Activated T-cell treated with anti-CD3 and anti-CD28 coated beads, Interleukin-2, amount 50 U/mL, for 48 hours (primary cell): ENCODE measurements at regions not wholly inside any gene's neighbourhood (a gene's known extent, or its start where the extent isn't known, plus 50 kb on each side); places are given as distances from the start of the nearest gene placed in this dataset.
"Not testable (repeated sequence)": the region's sequence is repeated elsewhere in the genome, so short reads cannot be mapped to it uniquely, and the experiment has no call there.

Experiments
- DNase-seq, 2 experiments: peaks; one replicate each; pipeline ENCODE4 v3.0.0-alpha.2; 2020

DNA sequence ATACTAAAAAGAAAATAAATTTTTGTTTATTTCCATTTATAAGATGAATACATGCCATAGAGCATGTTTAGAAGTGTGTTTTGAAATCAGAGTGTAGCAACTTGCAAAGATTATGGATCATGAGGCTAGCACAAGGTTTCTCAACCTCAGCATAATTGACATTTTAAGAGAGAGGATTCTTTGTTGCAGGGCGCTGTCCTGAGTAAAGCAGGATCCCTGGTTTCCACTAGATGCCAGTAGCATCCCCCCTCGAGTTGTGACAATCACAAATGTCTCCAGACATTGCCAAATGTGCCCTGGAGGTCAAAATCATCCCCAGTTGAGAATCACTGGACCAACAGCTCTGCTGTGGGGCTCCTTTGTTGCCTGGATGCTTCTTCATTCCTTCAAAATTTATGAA is 128.5 kb upstream of the RBMS3 start:
- DNase-seq = no peak

DNA sequence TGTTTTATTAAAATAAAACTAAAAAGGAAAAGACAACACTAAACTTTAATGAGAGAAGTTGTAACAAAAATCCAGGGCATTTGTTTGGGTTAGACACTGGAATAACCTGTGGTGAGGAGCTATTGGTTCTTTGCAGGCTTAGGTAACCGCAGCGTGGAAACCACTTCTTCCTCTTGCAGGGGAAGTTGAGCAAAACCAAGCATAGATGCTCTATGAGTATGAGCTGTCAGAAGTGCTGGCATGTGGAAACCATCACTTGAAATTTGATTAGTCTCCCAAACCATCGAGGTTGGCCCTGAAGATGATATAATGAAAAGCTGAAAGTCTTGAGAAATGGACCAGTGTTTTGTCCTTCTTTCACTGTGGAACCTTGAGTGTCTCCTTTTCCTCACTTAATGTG is 127.1 kb upstream of the RBMS3 start:
- peak; percentile 36 to 42 for DNase-seq

DNA sequence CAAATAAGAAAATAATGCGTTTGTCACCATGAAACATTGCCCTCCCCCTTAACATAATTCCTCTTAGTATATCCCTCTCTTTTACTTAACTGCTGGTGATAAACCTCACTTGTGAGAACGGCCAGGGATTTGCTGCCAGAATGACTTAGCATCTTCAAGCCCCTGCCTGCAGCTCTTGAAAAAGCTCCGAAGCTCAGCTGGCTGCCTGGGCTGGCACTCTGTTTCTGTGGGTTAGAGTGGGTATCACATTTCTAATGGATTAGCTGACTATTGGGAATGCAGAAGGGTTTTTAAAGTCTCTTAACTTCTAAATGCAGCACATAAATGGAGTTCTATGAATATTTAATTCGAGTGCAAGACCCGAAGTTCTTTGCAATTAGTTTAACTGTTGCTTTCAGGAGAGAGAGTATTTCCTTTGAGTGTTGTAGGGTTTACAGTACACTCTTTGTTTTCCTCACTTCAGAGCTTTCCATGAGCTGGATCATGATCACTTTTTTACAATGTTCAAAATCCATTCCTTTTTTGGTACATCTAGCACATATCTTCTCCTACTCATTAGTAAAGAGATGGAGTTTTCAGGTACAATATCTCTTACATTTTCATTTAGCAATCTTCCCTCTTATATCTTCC is 124.7 kb upstream of the RBMS3 start:
- no peak for DNase-seq

DNA sequence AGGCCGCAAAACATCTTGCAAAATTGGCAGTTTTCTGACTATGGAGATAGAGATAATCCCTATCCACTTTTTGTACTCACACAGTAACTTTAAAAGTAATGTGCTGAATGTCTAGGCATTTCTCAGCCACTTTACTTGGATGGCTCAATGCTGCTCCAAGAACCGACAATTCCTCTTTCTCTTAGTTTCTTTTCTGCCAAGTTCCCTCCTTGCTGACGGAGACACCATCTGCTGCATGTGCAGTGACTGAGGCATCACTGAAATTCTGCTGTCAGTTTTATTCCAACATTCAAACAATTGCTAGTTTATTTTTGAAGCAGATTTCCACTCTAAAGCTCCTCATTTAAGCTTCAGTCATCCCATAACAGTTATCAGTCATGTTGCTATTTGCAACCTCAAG is 116.0 kb upstream of the RBMS3 start:
- no peak for DNase-seq

DNA sequence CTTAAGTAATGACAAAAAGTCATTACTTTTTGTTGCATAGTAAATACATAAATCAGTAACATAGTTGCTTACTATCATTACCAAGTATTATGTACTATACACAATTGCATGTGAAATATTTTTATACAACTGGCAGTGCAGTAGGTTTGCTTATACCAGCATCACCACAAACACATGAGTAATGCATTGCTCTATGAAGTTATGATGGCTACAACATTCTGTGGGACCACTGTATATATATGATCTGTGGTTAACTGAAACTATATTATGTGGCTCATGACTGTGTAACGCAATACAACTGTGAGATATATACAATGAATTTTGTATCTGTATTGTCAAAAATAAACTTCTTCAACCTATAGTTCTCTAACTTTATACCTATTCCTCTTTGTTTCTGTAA is 113.7 kb upstream of the RBMS3 start:
- no peak for DNase-seq

DNA sequence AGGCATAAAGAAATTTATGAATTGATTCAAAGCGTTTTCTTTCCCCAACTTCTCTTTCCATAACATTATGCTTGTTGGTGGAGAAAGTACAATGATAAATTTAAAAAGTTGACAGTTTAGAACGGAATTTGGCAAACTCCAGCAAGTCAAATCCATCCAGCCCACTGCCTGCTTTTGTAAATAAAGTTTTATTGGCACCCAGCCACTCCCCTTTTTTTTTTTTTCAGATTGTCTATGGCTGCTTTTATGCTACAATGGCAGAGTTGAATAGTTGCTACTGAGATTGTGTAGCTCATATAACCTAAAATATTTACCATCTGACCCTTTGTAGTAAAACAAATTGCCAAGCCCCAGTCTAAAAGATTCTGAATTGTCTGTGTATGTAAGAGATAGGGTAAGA is 112.8 kb upstream of the RBMS3 start:
- DNase-seq = no peak

DNA sequence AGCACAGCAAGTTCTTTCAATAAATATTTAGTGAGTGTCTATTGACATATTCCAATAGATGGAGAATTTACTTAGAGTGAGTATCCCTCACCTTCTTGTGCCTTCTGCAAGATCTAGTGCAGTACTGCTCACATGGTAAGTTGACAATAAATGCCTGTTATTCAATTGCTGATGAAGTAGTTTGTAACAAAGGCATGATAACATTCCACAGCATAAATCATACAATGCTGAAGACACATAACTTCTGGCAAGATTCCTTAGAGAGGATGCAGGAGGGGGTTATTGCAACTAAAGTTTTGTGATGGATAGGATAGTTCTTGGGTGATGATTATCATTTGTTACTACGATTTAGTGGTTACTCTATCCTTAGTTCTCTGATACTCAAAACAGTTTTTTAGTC is 112.2 kb upstream of the RBMS3 start:
- DNase-seq = no peak

DNA sequence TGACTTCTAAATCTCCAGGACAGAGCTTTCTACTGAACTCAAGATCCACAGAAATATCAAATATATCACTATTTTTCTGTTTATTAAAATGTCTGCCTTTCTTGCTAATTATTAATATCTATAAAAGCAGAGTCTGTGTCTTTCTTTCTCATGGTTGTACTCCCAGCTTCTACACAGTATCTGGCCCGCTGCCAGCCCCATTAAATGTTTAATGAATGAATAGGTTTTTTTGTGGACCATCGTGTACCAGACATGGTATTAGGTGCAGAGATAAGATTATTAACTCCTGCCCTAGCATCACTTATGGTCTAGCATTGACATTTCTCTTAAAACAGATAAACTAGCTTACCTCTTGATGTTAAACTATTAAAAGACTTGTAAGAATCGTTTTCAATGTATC is 111.4 kb upstream of the RBMS3 start:
- no peak for DNase-seq

DNA sequence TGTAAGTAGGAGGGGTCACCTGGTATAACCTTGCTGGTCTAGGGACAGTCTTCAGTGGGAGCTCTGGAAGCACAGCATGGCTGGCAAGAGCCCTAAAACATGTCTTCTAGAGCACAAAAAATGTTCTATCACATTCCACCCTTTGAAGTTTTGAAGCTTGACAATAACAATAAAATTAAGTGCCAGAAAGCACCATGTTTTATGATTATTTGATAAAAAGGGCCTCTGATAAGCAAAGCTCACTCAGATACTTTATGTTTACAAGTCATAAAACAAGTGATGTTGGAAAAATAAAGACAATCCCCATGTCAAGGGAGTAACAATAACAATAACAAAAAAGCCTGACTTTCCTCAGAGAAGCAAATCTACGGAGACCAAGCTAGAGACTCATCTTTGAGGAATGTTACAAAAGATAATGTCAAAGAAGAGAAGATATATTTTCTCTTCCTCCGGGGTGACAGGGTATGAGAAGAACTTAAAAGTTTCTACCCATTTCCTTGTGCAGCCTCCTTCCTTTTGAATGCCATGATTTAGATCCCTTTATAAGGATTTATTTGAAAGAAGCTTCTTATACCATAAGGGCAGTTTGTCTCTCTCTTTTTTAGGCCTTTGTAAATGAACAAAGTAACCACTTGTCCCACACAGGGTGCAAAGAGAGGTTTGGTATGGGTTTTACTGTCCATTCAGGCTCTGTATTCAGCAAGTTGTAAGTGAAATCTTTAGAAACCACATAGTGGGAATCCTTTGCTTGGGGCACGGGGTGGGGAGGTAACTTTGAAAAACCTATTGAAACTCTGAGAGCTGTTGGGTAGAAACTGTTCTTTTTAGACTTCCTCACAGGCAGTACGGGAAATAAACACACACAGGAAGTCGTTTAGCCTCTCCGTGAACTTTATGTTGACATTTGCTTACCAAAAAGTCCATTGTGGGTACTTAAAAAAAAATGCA is 109.6 kb upstream of the RBMS3 start:
- DNase-seq = no peak

DNA sequence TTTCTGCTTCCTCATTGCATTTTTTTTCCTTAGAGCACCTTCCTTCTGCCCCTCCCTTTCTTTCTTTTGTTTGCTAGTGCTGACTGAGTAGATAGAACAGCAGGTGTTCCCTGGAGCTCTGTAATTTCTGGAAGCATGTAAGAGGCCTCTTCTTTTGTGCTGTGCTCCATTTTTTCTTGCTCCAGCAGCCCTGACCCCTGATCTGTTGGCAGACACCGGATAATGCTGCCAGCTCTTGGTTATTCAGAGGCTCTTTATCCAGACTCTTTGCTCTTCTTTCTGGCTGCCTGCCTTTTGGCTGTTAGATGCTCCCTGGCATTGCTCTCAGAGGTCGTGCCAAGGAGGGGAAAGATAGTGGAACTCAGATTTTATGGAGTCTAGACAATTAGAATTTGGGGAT is 104.4 kb upstream of the RBMS3 start:
- DNase-seq = no peak

DNA sequence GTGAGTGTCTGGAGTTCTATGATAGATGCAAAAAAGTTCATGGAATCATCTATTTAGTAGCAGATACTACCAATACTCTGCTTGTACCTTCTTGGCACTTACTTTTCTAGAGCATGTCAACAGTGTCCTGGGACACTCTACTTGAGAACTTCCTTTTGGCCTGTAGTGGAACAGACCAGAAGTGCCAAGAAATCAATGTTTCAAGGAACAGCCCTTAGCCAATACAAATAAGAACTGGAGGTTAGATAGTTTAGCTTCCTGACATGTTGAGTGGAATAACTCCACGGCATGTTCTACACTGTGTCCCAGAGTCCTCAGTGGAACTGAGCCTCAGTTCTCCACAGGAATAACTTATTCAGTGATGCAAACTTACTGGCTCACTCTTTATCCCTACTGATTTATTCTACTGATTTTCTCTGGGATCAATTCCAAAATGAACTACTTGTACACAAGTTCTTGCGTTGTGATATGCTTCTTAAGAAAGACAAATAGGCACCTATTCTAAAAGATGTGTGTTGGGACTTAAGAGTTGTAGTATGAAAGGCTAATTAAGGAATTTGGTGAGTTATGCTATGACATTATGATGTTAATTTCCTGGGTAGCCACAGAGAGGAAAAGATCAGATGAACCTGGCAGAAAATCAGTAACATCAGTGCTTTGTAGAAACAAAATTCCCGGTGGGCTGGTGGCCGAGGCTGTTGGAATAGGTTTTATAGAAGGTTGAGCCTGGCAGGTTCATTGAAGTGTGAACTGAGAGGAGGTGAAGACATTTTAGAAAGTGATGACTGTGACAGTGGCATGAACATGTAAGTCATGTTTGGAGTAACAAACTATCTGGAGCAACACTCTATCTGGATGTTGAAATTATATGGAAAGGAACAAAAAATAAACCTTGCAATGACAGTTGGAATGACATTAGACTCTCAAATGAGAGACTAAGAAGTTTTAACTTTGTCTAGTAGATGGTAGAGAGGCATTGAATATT is 101.8 kb upstream of the RBMS3 start:
- no peak for DNase-seq

DNA sequence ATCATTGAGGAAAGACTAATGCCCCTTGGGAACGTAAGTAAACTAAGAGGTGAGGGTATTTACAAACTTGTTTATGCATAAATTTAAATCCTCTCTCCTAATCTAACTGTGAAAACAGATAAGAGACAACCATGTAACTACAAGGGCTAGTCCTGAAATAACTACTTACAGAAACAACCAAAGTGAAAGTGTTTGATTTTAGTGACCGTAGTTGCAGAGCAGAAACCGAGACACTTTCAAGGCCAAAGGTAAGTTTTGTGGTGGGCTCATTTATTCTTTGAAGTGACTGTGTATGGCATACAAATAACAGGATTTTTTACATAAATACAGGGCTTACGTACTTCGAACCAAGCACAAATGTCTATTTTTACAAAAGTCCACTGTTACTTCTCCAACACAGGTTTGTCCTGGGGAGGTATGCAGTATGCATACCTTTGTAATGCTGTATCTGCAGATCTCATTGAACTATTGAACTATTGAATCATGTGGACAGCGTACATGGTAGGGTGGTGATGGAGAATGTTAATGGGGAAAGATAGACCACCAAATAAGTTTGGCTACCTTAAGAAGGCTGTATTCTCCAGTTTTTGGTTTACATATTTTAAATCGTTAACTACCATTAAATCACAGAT is 99.6 kb upstream of the RBMS3 start:
- no peak for DNase-seq

DNA sequence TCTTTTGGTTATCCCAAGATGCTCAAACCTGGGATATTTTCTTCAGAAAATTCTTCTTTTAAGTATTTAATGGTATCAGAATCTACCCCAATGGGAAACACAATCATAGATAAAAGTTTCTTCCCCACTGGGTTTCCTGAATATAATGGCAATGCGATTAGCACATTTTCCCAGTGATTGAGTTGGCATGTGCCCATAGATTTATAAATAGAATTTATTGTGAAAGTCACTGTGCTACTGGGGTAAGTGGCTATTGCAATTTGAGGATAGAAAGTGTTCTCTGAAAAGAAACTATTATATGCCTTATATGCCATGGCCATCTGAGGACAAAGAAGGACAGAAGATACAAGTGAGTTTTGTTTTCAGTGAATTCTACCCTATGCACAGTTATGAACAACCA is 99.0 kb upstream of the RBMS3 start:
- DNase-seq = no peak

DNA sequence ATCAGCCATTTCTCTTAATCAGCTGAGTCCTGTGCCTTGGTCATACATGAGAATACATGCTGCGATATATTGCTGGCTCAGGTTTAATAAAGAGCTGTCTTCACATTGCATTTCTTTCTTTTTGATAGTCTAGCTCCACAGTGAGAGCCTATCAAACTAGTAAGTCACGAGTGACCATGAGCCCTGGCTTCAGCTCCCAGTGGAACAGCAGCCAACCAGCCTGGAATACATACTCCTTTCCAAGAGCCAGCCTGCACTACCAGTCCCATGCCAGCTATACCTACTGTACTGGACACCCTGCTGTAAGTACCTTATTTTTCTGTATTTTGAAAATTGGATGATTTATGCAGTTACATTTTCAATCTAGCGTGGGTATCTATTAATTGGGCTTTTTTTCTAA is 98.0 kb upstream of the RBMS3 start:
- DNase-seq = not testable (repeated sequence)

DNA sequence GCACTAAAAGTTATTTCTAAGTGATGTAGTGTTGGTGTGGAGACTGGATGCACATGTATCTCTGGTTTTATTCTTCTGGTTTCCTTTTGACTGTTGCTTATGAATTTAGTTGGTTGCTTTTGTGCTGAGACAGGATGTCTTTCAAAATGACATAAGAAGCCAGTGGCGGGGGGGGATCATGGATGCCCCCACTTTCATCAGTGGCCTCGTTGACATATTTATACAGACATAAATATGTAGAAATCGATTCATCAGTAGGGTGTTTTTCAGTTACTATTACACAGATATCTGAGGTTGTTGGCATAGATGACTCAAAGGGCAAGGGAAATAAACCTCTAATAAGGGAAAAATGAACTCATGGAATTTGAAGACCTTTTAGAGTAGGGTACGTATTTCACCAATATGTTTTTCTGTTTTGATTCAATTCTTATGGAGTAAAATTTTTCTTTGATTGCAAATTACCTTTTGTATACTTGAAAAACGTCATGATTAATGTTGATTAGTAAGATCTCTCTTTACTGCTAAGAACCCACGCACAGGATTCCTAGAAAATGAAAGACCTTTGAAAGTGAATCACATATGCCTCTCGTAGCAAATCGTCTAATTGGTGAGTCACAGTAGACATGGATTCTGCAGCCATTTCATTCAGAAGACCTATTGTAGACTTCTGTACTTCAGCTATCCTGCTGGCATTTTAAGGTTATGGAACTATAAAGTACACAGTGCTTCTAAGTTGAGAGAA is 97.4 kb upstream of the RBMS3 start:
- DNase-seq = peak; percentile 26 to 42

DNA sequence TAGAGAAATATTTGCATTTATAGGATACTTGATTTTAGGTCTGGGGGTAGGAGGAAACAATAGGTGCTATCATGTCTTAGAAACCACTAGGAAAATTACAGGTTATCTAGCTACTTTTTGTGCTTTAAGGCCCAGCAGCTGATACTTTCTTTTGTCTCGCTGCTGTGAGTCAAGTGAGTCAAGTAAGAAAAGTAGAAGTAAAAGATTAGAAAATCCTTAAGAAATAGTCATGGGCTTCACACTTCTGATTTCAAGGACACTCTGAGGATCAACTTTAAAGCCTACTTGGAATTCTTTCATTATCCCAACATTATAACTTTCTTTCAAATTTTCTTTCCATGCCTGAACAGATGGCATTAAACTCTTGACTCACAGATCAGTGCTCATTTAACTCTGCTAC is 95.2 kb upstream of the RBMS3 start:
- no peak for DNase-seq

DNA sequence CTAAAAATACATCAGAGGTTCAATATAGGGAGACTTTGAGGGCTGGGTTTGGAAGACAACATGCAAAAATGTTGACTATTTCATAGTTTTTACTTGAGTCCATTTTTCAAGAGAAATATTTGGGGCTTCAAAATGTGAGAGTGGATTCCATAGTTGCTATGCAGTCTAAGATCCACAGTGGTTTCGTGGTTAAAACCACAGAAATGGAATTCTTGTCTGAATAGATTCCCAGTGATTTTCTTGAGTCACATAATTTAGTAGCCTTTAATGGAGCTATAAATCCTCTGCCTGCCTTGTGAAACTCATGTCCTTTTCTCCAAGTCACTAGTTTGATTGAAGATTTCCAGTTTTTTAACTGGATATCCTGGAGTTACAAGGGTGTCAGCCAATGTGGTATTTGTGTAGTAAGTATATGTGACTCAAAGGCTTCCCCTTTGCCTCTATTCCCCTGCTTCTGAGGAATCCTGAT is 94.7 kb upstream of the RBMS3 start:
- DNase-seq = no peak

DNA sequence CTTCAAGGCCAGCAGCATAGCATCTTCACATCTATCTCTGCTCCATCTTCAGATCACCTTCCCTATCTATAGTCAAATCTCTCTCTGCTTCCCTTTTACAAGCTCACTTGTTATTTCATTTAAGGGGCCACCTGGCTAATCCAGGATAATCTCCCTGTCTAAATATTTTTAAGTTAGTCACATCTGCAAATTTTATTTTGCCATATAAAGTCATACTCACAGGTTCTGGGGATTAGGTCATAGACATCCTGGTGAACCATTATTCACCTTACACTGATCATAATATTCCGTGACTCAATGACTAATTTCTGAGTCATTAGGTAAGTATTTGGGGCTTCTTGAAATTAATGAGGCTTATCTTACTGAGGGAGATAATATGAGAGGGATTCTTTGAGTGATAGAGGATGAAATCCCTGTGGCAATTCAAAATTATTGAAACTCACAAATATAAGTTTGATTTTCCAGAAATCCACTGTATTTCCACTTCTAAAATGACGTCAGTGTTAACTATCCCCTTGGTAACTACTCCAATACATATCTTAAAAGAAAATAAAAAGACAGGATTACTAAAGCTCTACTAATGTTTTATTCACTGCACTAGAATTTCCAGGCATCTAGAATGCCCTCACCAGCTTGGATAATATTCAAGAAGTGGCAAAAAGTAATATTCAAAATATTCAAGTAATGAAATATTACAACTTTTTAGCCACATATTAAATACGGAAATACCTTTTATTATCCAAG is 93.7 kb upstream of the RBMS3 start:
- no peak for DNase-seq

DNA sequence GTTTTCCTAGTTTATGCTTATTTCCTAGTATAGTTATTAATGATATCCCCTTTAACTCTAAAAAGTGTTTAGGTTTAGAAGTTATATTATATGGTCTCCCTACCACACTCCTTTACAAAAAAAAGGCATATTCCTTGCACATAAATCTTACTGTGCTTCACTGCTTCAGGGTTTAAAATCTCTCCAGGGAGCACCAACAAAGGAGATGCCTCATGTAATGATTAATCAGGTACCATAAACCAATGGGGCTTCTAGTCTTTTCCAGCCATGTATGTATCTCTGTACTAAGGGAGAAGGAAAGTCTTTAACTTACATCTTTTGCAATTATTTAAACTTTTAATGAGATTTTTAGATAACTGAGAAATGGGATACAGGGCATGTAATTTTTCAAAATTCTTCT is 91.5 kb upstream of the RBMS3 start:
- no peak for DNase-seq

DNA sequence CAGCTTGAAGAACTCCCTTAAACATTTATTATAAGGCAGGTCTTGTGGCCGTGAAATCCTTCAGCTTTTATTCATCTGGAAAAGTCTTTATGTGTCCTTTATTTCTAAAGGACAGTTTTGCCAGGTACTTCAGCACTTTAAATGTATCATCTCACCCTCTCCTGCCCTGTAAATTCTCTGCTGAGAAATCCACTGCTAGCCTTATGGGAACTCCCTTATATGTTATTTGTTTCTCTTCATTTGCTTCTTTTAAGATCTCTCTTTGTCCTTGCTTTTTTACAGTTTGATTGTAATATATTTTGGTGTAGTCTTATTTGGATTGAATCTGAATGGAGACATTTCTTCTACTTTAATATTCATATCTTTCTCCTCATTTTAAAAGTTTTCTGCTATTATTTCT is 86.7 kb upstream of the RBMS3 start:
- no peak for DNase-seq

DNA sequence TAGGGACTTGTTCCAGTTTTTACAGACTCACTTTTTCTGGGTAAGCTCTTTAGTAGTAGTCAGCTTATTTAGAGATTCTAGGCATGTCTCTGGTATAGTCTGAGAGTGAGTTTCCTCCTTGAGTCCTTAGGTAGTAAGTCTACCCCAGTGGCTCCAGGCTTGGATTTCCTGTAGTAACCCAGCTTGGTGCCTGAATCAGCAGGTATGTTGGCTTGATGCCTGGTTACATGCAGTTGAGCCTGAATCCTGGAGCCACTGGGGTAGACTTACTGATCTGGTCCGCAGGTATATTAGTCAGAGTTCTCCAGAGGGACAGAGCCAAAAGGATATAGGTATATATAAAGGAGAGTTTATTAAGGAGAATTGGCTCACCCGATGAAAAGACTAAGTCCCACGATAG is 85.8 kb upstream of the RBMS3 start:
- no peak for DNase-seq
